Ramos (cell line): ENCODE measurements at regions not wholly inside any gene's neighbourhood (a gene's known extent, or its start where the extent isn't known, plus 50 kb on each side); places are given as distances from the start of the nearest gene placed in this dataset.

ENCODE experiments used
- in situ Hi-C: fragments of 300-500 bp; cut with MboI; formaldehyde crosslinking; loops from one replicate; pipeline ENCODE4 v1.14.3; 2022; ENCODE audit warnings: low sequenced_read_pairs; ENCODE audit not compliant: unreplicated experiment

DNA sequence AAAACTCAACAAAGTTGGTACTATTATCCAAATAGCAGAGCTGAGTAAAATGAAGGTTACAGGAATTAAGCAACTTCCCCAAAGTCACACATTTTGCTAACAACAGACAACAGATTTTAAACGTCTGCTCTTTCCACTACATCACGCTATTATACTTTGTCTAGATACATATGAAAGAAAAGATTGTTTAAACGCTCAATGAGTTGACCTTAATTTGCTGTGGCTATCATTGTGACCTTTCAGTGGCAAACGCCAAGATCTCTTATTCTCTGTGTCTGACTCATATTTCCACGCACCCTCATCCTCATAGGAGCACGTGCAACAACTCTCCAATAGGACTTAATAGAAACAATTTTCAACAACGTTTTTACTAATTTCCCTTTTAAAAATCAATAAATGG is 540.1 kb downstream of the MAFB start:
- in situ Hi-C loops, result no loop called here

- in situ Hi-C loops, result no loop called here
Observed at GRCh38 chr20:40146071-40146470, 543.0 kb downstream of the MAFB start.

DNA sequence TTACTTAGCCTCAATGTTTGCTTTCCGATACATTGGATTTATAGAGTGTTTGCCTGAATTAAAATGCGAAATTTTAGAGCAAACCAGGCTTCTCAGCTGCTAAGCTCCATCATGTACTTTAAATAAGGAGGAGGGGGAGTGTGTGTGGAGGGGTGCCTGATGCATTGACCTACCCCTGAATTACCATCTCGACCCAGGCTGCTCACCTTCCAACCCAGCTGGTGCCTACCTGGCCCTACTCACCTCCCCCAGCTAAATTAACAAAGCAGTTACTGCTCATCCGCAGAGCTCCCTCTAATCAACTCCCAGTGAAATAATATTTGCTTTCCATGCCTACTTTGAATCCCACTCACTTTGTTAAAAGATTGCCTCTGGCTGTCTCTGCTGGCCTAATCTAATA is 544.5 kb downstream of the MAFB start:
- in situ Hi-C loops, result no loop called here

- in situ Hi-C loops, result no loop called here
Observed at GRCh38 chr20:40134176-40134575, 554.9 kb downstream of the MAFB start.

GRCh38 chr20:40120827-40121226 is 568.2 kb downstream of the MAFB start:
- in situ Hi-C loops, result no loop called here

DNA sequence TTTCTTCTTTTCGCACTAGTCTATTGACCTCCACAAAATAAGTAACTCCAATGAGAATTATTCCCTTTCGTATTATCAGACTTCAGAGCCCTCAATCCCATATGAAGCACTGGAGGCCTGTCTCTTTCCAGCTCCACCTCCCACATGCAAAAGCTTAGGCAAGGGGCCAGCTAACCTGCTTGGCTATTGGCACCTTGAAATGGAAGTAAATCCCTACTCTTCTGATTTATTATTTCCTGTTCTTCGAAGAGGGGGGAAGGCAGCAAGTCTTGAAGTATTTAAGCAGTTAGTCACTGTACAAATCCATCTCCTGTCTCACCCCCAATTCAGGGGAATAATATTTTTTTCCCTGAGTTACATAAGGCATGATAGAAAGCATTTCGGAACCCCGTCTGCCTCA is 577.8 kb downstream of the MAFB start:
- in situ Hi-C loops, result no loop called here

DNA sequence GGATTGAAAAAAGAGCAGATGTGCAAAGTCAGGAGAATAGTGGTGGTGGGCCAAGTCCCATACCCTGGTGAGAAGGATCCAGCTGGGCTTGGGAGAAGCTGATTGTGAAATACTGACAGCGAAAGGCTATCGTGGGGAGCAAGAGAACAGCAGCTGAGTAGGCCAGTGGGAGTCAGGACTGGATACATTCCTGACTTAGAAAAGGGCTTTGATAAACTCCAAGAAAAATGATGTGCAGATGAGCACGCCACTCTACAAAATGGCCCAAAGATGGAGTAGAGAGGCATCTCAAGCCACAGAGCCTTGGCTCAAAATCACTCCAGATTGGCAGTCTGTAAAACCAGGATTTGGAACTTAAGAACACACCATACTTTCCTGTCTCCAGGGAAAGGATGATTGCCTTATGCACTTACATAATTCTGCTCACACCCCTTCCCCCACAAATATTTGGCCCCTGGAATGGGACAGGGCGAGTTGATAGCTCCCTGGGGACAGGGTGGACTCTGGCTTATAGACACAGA is 578.7 kb downstream of the MAFB start:
- in situ Hi-C loops, result no loop called here

DNA sequence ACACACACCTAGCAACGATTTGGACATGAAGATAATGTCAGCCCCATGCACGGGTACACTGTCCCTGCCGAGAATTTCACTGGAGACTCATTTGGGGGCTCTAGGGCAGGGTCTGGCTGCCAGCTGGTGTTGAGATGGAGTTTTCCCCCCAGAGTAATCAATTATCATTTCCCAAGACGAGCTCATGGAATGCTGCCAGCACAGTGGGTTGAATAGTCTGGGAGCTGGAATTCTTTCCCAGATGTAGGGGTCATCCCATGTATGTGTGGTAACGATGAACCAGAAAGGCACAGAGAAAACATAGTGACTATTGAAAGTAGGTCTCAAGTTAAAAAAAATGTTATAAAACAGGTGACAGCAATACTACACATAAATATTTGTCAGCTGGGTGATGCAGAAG is 579.9 kb downstream of the MAFB start:
- in situ Hi-C loops, result no loop called here

DNA sequence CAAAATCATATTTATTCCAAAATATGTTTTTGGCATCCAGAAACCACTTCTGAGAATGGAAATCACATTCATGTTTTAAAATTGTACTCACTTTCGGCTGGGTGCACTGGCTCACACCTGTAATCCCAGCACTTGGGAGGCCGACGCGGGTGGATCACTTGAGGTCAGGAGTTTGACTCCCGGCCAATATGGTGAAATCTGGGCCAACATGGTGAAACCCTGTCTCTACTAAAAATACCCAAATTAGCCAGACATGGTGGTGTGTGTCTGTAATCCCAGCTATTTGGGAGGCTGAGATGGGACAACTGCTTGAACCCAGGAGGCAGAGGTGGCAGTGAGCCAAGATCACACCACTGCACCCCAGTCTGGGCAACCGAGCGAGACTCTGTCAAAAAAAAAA is 580.7 kb downstream of the MAFB start:
- in situ Hi-C loops, result no loop called here

DNA sequence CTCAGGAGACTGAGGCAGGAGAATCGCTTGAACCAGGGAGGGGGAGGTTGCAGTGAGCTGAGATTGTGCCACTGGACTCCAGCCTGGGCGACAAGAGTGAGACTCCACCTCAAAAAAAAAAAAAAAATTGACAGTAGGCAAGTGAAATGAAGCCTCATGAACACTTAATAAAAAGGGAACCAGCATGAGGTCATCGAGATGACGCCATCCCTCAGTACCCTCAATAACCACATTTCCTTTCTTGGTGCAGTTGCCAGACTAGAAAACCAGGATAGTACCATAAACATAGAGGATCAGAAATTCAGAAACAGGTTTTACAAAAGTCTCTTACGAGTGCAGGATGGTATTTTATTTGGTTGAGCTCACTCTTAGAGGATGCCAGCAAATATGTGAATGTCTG is 584.1 kb downstream of the MAFB start:
- in situ Hi-C loops, result no loop called here

- in situ Hi-C loops, result no loop called here
Observed at GRCh38 chr20:40103420-40103819, 585.6 kb downstream of the MAFB start.

DNA sequence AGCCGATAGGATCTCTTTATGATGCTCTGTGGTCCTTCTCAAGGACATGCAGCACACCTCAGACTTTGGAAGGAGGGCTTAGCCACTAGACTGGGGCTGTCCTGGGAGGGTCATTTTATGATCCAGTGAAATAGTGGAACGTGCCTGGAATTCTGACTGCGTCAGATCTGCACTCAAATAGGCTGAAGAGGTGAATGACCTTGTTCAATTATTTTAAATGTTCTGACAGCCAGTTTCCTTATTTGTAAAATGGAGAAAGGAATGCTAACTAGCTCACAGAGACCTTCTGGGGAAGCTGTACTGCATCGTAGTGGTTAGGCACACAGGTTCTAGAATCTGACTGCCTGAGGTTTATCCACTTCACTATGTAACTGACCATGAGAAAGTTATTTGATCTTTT is 587.5 kb downstream of the MAFB start:
- in situ Hi-C loops, result no loop called here

- in situ Hi-C loops, result no loop called here
Observed at GRCh38 chr20:40100261-40100660, 588.8 kb downstream of the MAFB start.

DNA sequence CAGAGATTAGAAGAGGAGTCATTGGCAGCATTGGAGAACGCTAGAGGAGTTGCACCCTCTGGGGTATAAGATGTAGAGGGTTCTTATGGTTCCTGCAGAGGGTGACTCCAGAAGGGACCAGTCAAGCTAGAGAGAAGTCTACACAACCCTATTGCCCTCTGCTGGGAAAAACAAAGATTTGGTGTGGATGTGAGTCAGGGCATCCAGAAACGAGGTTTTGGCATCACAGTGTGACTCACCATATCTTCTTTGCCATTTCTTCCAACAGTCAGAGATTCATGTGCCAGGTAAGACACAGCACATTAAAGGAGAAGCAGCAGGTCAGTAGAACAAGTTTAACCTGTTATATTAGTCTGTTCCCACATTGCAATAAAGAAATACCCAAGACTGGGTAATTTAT is 598.8 kb downstream of the MAFB start:
- in situ Hi-C loops, result no loop called here

DNA sequence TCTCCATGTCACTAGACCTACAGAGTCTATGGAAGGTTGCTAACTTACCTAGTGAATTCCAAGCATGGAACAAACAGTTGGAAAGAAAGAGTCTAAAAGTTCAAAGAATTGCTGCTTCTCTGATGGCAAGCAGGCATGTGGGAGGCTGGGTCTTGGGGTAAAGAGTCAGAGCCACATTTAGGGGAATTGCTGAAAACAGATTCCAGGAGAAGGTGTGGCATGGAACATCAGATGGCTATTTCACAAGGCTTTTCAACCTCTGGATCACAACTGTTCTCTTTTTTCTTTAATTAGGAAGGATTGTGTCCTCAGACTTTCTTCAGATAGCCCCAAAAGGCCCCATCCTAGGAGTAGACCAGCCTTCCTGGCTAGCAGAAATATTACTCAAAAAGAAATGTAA is 601.5 kb downstream of the MAFB start:
- in situ Hi-C loops, result no loop called here

DNA sequence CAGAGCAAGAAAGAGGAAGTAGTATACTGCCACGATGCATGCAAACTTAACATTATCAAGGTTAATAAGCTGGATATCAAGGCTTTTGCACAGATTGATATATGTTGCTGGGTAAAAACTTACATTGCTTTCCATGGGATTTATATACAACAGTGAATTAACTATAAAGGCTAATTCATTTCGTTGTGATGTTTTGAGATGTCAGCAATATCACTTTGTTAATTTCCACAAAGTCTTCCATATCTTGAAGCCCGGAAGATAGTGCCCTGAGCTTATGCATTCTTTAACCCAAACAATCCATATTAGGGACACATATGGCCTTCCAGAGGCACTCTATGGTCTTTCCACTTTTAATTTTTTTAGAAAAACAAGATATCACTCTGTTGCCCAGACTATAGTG is 603.5 kb downstream of the MAFB start:
- in situ Hi-C loops, result no loop called here

DNA sequence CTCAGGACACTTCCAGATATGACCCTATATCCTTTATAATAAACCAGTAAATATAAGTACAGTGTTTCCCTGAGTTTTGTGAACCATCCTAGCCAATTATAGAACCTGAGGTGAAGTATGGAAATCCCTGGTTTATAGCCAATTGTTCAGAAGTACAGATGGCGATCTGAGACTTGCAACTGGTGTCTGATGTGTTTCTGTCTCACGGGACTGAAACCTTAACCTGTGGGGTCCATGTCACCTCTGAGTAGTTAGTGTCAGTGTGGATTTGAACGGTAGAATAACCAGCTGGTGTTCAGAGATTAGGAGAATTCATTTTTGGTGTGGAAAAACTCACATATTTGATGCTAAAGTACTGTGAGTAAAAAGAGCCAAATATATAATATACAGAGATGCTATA is 606.6 kb downstream of the MAFB start:
- in situ Hi-C loops, result no loop called here

- in situ Hi-C loops, result no loop called here
Observed at GRCh38 chr20:40081653-40082052, 607.4 kb downstream of the MAFB start.

DNA sequence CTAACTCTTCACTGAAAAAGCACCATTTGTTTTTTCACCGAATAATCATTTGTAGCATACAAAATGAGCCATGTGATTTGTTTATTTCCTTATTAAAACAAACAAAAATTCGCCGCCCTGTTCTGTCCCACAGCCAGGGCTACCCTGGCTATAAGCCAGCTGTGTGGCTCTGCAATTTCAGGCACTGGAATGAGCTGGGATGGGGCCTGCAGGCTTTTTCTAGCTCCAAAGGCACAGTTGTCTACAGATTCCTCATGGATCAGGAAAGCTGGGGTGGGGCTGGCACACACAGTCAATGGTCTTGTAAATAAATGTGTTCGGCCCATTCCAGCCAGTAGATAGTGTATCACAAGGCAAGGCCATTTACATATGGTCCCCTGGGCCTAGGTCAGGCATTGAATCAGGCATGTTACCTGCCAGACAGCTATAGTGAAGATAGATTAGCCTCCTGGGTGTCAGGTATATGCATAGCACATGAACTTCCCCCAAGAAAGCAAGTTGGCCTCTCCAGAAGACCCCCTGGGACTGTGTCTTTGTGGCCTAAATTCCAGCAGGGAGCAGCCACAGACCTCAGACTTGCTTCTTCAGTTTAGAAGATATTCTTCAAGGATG is 608.9 kb downstream of the MAFB start:
- in situ Hi-C loops, result no loop called here

- in situ Hi-C loops, result no loop called here
Observed at GRCh38 chr20:40073535-40074111, 615.4 kb downstream of the MAFB start.

- in situ Hi-C loops, result no loop called here
Observed at GRCh38 chr20:40072907-40073306, 616.1 kb downstream of the MAFB start.

- in situ Hi-C loops, result no loop called here
Observed at GRCh38 chr20:40056171-40056570, 632.9 kb downstream of the MAFB start.
